WERI-Rb-1 (cell line): ENCODE measurements at regions not wholly inside any gene's neighbourhood (a gene's known extent, or its start where the extent isn't known, plus 50 kb on each side); places are given as distances from the start of the nearest gene placed in this dataset.

Experiments used
- DNase-seq: peaks from one replicate; pipeline ENCODE4 v3.0.0-alpha.2; 2020
- H3K27ac ChIP-seq: fragments of 250-450 bp; sonication (Bioruptor Pico); 2 replicates; pipeline ENCODE4 v1.5.1; 2020; ENCODE audit warnings: mild to moderate bottlenecking, moderate library complexity
- H3K27me3 ChIP-seq: fragments of 250-450 bp; sonication (Bioruptor Pico); 2 replicates; pipeline ENCODE4 v1.5.1; 2021; ENCODE audit warnings: mild to moderate bottlenecking, low read depth, moderate library complexity; ENCODE audit not compliant: insufficient read depth, severe bottlenecking
- H3K36me3 ChIP-seq: fragments of 250-450 bp; sonication (Bioruptor Pico); 2 replicates; pipeline ENCODE4 v1.5.1; 2020; ENCODE audit warnings: mild to moderate bottlenecking, moderate library complexity
- H3K4me3 ChIP-seq: 2 replicates; pipeline ENCODE4 v1.5.1; 2011; ENCODE audit warnings: low read depth, mild to moderate bottlenecking, control low read depth, low read length
- H3K9me3 ChIP-seq: fragments of 250-450 bp; sonication (Bioruptor Pico); 2 replicates; pipeline ENCODE4 v1.5.1; 2021; ENCODE audit warnings: mild to moderate bottlenecking, moderate library complexity; ENCODE audit not compliant: severe bottlenecking
- CTCF ChIP-seq: IDR thresholded peaks from 2 replicates; pipeline ENCODE4 v1.5.1; 2011; ENCODE audit warnings: low read depth, mild to moderate bottlenecking, control low read depth, inconsistent platforms, low read length

GRCh38 chr16:86823888-86824671, 245.7 kb downstream of the FOXL1 start:
- no peak overlapping the region for H3K27ac ChIP-seq
- H3K9me3 ChIP-seq, result no peaks in the 10 kb centered on the region
- no peaks in the 10 kb centered on the region for H3K36me3 ChIP-seq
- DNase-seq, result no peak
- H3K4me3 ChIP-seq, result no peak overlapping the region
- H3K27me3 ChIP-seq, result no peaks in the 10 kb centered on the region
- TF ChIP-seq CTCF, result no peak

DNA sequence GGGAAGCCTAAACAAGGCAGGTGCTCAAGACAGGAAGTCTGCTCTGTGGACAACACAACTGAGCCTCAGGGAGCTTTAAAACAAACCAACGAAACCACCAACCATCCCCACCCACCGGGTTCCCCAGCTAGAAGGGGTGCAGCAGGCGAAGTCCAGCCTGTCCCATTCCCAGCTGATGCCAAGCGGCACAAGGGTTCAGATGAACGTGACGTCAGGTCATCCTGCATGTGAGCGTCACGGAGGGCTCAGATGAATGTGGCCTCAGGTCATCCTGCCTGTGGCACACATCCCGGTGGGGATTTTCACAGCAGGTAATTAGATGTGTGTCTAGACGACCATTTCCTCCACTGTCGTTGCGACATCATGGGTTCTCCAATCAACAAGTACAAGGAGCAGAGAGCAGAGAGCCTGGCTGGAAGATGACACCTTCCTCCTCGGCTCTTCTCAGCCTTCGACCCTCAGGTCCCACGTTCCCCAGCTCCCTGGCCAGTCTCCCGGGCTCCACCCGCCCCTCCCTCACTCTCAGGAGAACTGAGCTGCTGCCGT, 246.5 kb downstream of the FOXL1 start:
- Histone ChIP-seq H3K9me3 (no peaks in the 10 kb centered on the region), H3K27me3 (no peaks in the 10 kb centered on the region), H3K36me3 (no peaks in the 10 kb centered on the region), H3K27ac (no peak overlapping the region), H3K4me3 (no peak overlapping the region)
- DNase-seq, result no peak
- TF ChIP-seq CTCF, result no peak

GRCh38 chr16:86825631-86826030, 247.3 kb downstream of the FOXL1 start:
- Histone ChIP-seq H3K4me3 (no peak overlapping the region), H3K9me3 (no peaks in the 10 kb centered on the region), H3K36me3 (no peaks in the 10 kb centered on the region), H3K27me3 (no peaks in the 10 kb centered on the region), H3K27ac (no peak overlapping the region)
- DNase-seq, result no peak
- TF ChIP-seq CTCF, result no peak

DNA sequence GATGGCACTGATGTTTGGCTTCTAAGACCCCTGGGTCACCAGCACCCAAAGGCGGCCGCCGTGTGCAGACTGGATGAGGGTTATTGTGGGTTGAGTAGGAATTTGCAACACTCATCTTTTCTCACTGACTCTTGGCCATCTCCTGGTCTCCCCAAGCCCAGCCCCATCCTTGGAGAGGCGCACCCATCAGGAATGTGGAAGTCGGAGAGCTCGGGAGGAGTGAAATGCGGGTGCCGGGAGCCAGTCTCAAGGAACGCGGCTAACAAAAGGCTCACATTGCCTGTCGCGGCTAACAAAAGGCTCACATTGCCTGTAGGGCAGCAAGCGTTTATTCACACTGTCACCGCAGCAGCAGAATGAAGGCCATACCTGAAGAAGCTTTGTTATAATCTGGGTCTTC, 248.6 kb downstream of the FOXL1 start:
- no peak overlapping the region for H3K4me3 ChIP-seq
- no peak for TF ChIP-seq CTCF
- no peaks in the 10 kb centered on the region for H3K36me3 ChIP-seq
- H3K9me3 ChIP-seq, result no peaks in the 10 kb centered on the region
- H3K27ac ChIP-seq, result no peak overlapping the region
- H3K27me3 ChIP-seq, result no peaks in the 10 kb centered on the region
- DNase-seq, result no peak

DNA sequence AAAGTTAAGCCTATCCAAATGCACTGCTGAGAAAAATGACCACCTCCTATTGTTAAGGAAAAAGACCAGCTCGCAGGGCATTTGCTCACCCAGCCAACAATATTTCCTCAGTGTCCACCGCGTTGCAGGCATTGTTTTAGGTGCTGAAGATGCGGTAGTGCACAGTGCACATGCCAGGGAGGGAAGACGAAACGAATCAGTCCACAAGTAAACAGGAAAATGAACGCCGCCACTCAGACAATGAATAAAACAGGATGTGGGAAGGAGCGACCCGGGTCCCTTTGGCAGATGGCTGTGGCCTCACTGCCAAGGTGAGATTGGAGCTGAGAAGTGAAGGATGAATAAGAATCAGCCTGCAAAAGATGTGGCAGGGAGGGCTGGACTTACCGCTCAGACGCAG, 249.2 kb downstream of the FOXL1 start:
- Histone ChIP-seq H3K9me3 (no peaks in the 10 kb centered on the region), H3K27ac (no peak overlapping the region), H3K27me3 (no peaks in the 10 kb centered on the region), H3K36me3 (no peaks in the 10 kb centered on the region), H3K4me3 (no peak overlapping the region)
- TF ChIP-seq CTCF, result no peak
- DNase-seq, result no peak

- Histone ChIP-seq H3K27me3 (no peaks in the 10 kb centered on the region), H3K36me3 (no peaks in the 10 kb centered on the region)
- no peak for TF ChIP-seq CTCF
Measured at GRCh38 chr16:86828202-86828601, 249.9 kb downstream of the FOXL1 start.

More at GRCh38 chr16:86828202-86828601, 249.9 kb downstream of the FOXL1 start:
- Histone ChIP-seq H3K4me3 (no peak overlapping the region), H3K27ac (no peak overlapping the region), H3K9me3 (no peaks in the 10 kb centered on the region)
- no peak for DNase-seq
